Keratinocyte (primary cell): ENCODE measurements at regions not wholly inside any gene's neighbourhood (a gene's known extent, or its start where the extent isn't known, plus 50 kb on each side); places are given as distances from the start of the nearest gene placed in this dataset.

Source experiments
- DNase-seq: peaks from one replicate; pipeline ENCODE4 v3.0.0-alpha.2; 2011; ENCODE audit warnings: low read depth, missing footprints, low spot score
- FAIRE-seq: peaks from 2 replicates; lab custom pipeline; 2011; peaks lifted over from hg19 to GRCh38; lab: Jason Lieb, UNC
- H2AFZ ChIP-seq: 2 replicates; pipeline ENCODE4 v1.6.0; 2012; ENCODE audit warnings: low read length, control low read depth, inconsistent platforms; ENCODE audit not compliant: control insufficient read depth
- H3K27ac ChIP-seq: 2 replicates; pipeline ENCODE4 v1.5.1; 2011; ENCODE audit warnings: low read length; ENCODE audit not compliant: control insufficient read depth, insufficient read depth
- H3K27me3 ChIP-seq: 3 replicates; pipeline ENCODE4 v1.6.0; 2011; ENCODE audit warnings: low read length; ENCODE audit not compliant: control insufficient read depth, insufficient read depth; ENCODE audit errors: extremely low read depth
- H3K36me3 ChIP-seq, 2 experiments: 2 replicates in 1 of 2; 3 replicates in 1 of 2; pipeline ENCODE4 v1.5.1; 2011; ENCODE audit warnings: low read length in 2 of 2, mild to moderate bottlenecking in 1 of 2; ENCODE audit not compliant: control insufficient read depth in 2 of 2, insufficient read depth in 2 of 2; ENCODE audit errors: extremely low read depth in 1 of 2
- H3K4me1 ChIP-seq: 3 replicates; pipeline ENCODE4 v1.5.1; 2011; ENCODE audit warnings: low read length; ENCODE audit not compliant: control insufficient read depth, insufficient read depth; ENCODE audit errors: extremely low read depth
- H3K4me2 ChIP-seq: 3 replicates; pipeline ENCODE4 v1.6.0; 2011; ENCODE audit warnings: low read depth, low read length; ENCODE audit not compliant: control insufficient read depth, insufficient read depth; ENCODE audit errors: extremely low read depth
- H3K4me3 ChIP-seq, 3 experiments: fragments of 200-600 bp in 1 of 3; sonication (generic) in 1 of 3; 2 replicates in 2 of 3; 3 replicates in 1 of 3; pipeline ENCODE4 v1.5.1; 2011 to 2016; ENCODE audit warnings: low read length in 3 of 3, mild to moderate bottlenecking in 3 of 3, control low read depth in 2 of 3, inconsistent platforms in 1 of 3, low read depth in 1 of 3, mixed read lengths in 1 of 3, mixed run types in 1 of 3, moderate library complexity in 1 of 3; ENCODE audit not compliant: control insufficient read depth in 2 of 3, insufficient read depth in 2 of 3; ENCODE audit errors: extremely low read depth in 1 of 3
- H3K79me2 ChIP-seq: 2 replicates; pipeline ENCODE4 v1.6.0; 2012; ENCODE audit warnings: low read length; ENCODE audit not compliant: control insufficient read depth, insufficient read depth
- H3K9ac ChIP-seq: 3 replicates; pipeline ENCODE4 v1.6.0; 2011; ENCODE audit warnings: low read length; ENCODE audit not compliant: control insufficient read depth, insufficient read depth; ENCODE audit errors: extremely low read depth
- H3K9me1 ChIP-seq: 3 replicates; pipeline ENCODE4 v1.6.0; 2011; ENCODE audit warnings: low read length; ENCODE audit not compliant: control insufficient read depth, insufficient read depth; ENCODE audit errors: extremely low read depth
- H3K9me3 ChIP-seq: 2 replicates; pipeline ENCODE4 v1.5.1; 2012; ENCODE audit warnings: low read depth, low read length; ENCODE audit not compliant: control insufficient read depth
- H4K20me1 ChIP-seq: 3 replicates; pipeline ENCODE4 v1.6.0; 2011; ENCODE audit warnings: low read length; ENCODE audit not compliant: control insufficient read depth, insufficient read depth; ENCODE audit errors: extremely low read depth
- CTCF ChIP-seq, 3 experiments: IDR thresholded peaks in 1 of 3; conservative IDR thresholded peaks in 1 of 3; optimal IDR thresholded peaks in 1 of 3; 2 replicates in 2 of 3; 3 replicates in 1 of 3; pipeline versions ENCODE3 to v1.5.1; 2011; ENCODE audit warnings: low read length in 3 of 3, mild to moderate bottlenecking in 3 of 3, moderate library complexity in 2 of 3, control low read depth in 1 of 3, inconsistent platforms in 1 of 3; ENCODE audit not compliant: insufficient read depth in 2 of 3; ENCODE audit errors: extremely low read depth in 1 of 3
- EZH2 ChIP-seq: IDR thresholded peaks from one replicate; pipeline ENCODE4 v1.6.1; 2012; ENCODE audit warnings: inconsistent platforms, mild to moderate bottlenecking, low read length, moderate library complexity
- dilution Hi-C: fragments of 300-500 bp; cut with MboI; formaldehyde crosslinking; loops from one replicate; pipeline ENCODE4 v1.7.0; 2020; ENCODE audit warnings: low sequenced_read_pairs; ENCODE audit not compliant: extremely low pct_ligation_motif_present

DNA sequence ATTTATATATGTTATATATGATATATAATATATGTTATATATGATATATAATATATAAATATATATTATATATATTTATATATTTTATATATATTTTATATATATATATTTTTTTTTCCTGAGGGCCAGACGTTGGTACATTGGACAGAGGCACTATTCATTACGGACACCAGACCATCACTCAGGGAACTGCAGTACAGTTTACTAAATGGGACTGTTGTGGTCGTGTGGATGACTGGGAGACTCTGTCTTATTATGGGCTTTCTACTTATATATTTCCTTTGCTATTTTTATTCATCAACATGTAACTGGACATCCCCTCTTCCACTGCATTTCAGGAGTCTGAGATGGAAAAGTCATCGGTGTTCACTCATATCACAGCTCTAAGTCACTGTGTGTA, 87.1 kb upstream of the PRKCQ start:
- dilution Hi-C loops = no loop called here
- Histone ChIP-seq H3K9me1 (no peaks in the 10 kb centered on the region), H4K20me1 (no peaks in the 10 kb centered on the region), H3K27me3 (no peaks in the 10 kb centered on the region), H3K4me1 (no peaks in the 10 kb centered on the region), H2AFZ (no peak overlapping the region), H3K4me3 (no peak overlapping the region), H3K4me2 (no peak overlapping the region), H3K27ac (no peak overlapping the region), H3K79me2 (no peaks in the 10 kb centered on the region), H3K9me3 (no peaks in the 10 kb centered on the region), H3K9ac (no peak overlapping the region), H3K36me3 (no peaks in the 10 kb centered on the region)
- TF ChIP-seq EZH2 (no peak), CTCF (optimal IDR thresholded peaks at IDR 0.05 in 1 of 3, IDR thresholded peaks at IDR 0.05 in 1 of 3, conservative IDR thresholded peaks at IDR 0.05 in 1 of 3; ENCODE audit: extremely low read depth in 1 of 3, insufficient read depth in 2 of 3, low read length in 3 of 3) (no peak)
- FAIRE-seq (no peak), DNase-seq (no peak)

DNA sequence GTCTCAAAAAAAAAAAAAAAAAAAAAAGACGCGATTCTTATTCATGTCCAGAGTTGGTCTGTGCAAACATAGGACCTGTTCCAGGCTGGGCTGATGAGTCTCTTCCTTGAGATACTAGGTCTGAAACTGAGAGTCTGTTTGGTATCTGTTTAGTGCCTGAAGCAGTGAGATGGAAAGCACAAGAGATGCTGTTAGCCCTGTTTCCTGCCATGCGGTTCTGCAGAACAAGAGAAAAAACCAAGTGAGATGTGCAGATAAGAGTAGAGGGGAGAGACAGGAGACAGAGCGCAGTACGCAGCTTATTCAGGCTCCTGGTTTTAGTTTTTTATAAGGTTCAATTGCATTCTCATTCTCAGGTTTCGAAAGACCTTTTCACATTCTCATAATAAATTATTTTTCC, 85.8 kb upstream of the PRKCQ start:
- Histone ChIP-seq H3K4me3 (no peak overlapping the region), H3K4me2 (no peak overlapping the region), H2AFZ (no peak overlapping the region), H4K20me1 (no peaks in the 10 kb centered on the region), H3K4me1 (no peaks in the 10 kb centered on the region), H3K79me2 (no peaks in the 10 kb centered on the region), H3K36me3 (no peaks in the 10 kb centered on the region), H3K9me1 (no peaks in the 10 kb centered on the region), H3K27me3 (no peaks in the 10 kb centered on the region), H3K9ac (no peak overlapping the region), H3K27ac (no peak overlapping the region), H3K9me3 (no peaks in the 10 kb centered on the region)
- dilution Hi-C loops = no loop called here
- no peak for FAIRE-seq
- DNase-seq = no peak
- TF ChIP-seq CTCF (optimal IDR thresholded peaks at IDR 0.05 in 1 of 3, IDR thresholded peaks at IDR 0.05 in 1 of 3, conservative IDR thresholded peaks at IDR 0.05 in 1 of 3; ENCODE audit: extremely low read depth in 1 of 3, insufficient read depth in 2 of 3, low read length in 3 of 3) (no peak), EZH2 (no peak)
